ENCODE measurements at regions not wholly inside any gene's neighbourhood (a gene's known extent, or its start where the extent isn't known, plus 50 kb on each side); places are given as distances from the start of the nearest gene placed in this dataset.

DNA sequence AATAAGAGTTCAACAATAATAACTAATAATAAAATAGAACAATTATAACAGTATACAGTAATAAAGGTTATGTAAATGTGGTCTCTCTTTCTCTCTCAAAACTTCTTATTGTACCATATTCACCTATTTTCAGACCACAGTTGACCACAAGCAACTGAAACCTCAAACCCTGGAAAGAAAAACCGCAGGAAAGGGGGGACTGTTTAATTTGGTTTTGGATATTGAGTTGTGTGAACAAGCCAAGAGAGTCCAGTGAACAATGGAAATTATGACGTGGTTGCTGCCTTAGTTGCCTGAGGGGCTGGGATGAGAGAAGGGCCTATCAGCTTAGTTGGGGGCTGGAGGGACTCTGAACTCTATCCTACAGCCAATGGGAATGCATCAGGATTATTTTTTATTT, 178.7 kb upstream of the POU2AF2 start:
- Histone ChIP-seq H3K36me3 (ENCODE audit: control insufficient read depth in 2 of 2, insufficient read depth in 2 of 2, low read length in 2 of 2) (no peaks in the 10 kb centered on the region), H3K27me3 (ENCODE audit: control insufficient read depth in 1 of 2, insufficient read depth in 2 of 2, low read length in 2 of 2) (no peaks in the 10 kb centered on the region), H3K9me3 (ENCODE audit: control insufficient read depth in 2 of 2, low read length in 2 of 2) (peaks cover 3% of the 10 kb centered on the region in 2 donors), H3K4me3 (ENCODE audit: low read length in 2 of 2) (no peak overlapping the region), H3K27ac (ENCODE audit: low read length) (no peak overlapping the region), H3K4me1 (ENCODE audit: control insufficient read depth, insufficient read depth, low read length) (peaks cover 5% of the 10 kb centered on the region), H3K9ac (ENCODE audit: low read length in 2 of 2) (no peak overlapping the region)

DNA sequence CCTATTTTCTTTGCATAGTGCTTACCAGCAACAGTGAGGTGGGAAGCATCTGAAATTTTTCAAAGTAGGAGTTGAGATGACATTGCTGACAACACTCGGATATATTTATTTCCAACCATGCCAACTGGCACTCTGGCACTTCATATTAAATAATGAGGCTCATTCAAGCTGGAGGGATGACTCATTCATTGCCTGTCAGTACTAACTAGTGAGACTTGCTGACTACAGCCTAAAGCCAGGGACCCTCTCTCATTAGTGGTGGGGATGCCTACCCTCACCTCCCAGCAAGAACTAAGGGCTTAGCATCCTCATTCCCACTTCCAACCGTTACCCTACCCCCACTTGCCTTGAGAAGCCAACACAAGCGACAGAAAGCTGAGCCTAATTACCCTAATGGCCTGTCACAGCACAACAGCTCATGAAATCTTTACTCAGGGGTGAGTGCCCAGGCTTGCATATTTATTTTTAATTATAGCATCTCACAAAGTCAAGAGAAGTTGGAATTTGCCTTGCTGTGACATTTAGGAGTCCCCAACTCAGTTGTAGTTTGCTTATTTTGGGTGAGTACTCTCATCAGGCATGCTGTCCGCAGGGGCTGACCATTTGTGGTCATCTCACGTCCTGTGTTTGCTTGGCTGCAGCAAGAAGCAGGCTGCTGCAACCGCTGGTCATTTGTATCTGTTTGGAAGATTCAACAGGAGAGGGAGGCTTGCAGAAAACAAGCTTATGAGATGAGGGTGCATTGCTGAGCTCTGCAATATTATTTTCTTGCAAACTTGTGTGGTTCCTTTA, 181.6 kb upstream of the POU2AF2 start:
- no peaks in the 10 kb centered on the region for H3K36me3 ChIP-seq (ENCODE audit: control insufficient read depth in 2 of 2, insufficient read depth in 2 of 2, low read length in 2 of 2)
- H3K27ac ChIP-seq (ENCODE audit: low read length), result no peak overlapping the region
- no peak overlapping the region for H3K9ac ChIP-seq (ENCODE audit: low read length in 2 of 2)
- H3K9me3 ChIP-seq (ENCODE audit: control insufficient read depth in 2 of 2, low read length in 2 of 2), result peaks cover 0 to 3% of the 10 kb centered on the region in 2 donors
- H3K4me1 ChIP-seq (ENCODE audit: control insufficient read depth, insufficient read depth, low read length), result peaks cover 5% of the 10 kb centered on the region
- no peak overlapping the region for H3K4me3 ChIP-seq (ENCODE audit: low read length in 2 of 2)
- H3K27me3 ChIP-seq (ENCODE audit: control insufficient read depth in 1 of 2, insufficient read depth in 2 of 2, low read length in 2 of 2), result no peaks in the 10 kb centered on the region

DNA sequence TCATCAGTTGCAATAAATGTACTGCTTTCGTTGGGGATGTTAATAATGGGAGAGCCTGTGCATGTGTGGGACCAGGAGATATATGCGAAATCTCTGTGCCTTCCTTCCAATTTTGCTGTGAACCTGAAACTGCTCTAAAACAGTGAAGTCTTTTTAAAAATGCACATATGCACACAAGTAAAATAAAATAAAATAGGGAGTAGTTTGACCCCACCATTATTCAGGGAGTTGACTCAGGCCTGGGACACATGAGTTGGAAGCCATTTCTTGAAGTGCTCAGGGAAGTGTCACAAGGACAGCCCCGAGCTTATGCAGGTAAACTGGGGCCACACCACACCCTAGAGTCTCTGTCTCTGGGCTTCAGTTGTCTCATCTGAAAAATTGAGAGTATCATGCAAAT, 183.1 kb upstream of the POU2AF2 start:
- peaks cover 5% of the 10 kb centered on the region for H3K4me1 ChIP-seq (ENCODE audit: control insufficient read depth, insufficient read depth, low read length)
- H3K4me3 ChIP-seq (ENCODE audit: low read length in 2 of 2), result no peak overlapping the region
- no peak overlapping the region for H3K27ac ChIP-seq (ENCODE audit: low read length)

GRCh38 chr11:111059726-111060125, 185.8 kb upstream of the POU2AF2 start:
- no peak overlapping the region for H3K27ac ChIP-seq (ENCODE audit: low read length)
- H3K27me3 ChIP-seq (ENCODE audit: control insufficient read depth in 1 of 2, insufficient read depth in 2 of 2, low read length in 2 of 2), result no peaks in the 10 kb centered on the region
- H3K4me3 ChIP-seq (ENCODE audit: low read length in 2 of 2), result no peak overlapping the region
- H3K9ac ChIP-seq (ENCODE audit: low read length in 2 of 2), result no peak overlapping the region
- peaks cover 0 to 10% of the 10 kb centered on the region in 2 donors for H3K9me3 ChIP-seq (ENCODE audit: control insufficient read depth in 2 of 2, low read length in 2 of 2)
- peaks cover 5% of the 10 kb centered on the region for H3K4me1 ChIP-seq (ENCODE audit: control insufficient read depth, insufficient read depth, low read length)
- no peaks in the 10 kb centered on the region for H3K36me3 ChIP-seq (ENCODE audit: control insufficient read depth in 2 of 2, insufficient read depth in 2 of 2, low read length in 2 of 2)

More for the DNA sequence above, 183.1 kb upstream of the POU2AF2 start:
- no peak overlapping the region for H3K9ac ChIP-seq (ENCODE audit: low read length in 2 of 2)
- H3K36me3 ChIP-seq (ENCODE audit: control insufficient read depth in 2 of 2, insufficient read depth in 2 of 2, low read length in 2 of 2), result no peaks in the 10 kb centered on the region
- H3K9me3 ChIP-seq (ENCODE audit: control insufficient read depth in 2 of 2, low read length in 2 of 2), result peaks cover 0 to 4% of the 10 kb centered on the region in 2 donors
- H3K27me3 ChIP-seq (ENCODE audit: control insufficient read depth in 1 of 2, insufficient read depth in 2 of 2, low read length in 2 of 2), result no peaks in the 10 kb centered on the region

GRCh38 chr11:111049131-111049530, 196.4 kb upstream of the POU2AF2 start:
- no peaks in the 10 kb centered on the region for H3K27me3 ChIP-seq (ENCODE audit: control insufficient read depth in 1 of 2, insufficient read depth in 2 of 2, low read length in 2 of 2)
- no peaks in the 10 kb centered on the region for H3K9me3 ChIP-seq (ENCODE audit: control insufficient read depth in 2 of 2, low read length in 2 of 2)
- no peak overlapping the region for H3K27ac ChIP-seq (ENCODE audit: low read length)
- peaks cover 9% of the 10 kb centered on the region for H3K4me1 ChIP-seq (ENCODE audit: control insufficient read depth, insufficient read depth, low read length)
- H3K9ac ChIP-seq (ENCODE audit: low read length in 2 of 2), result no peak overlapping the region
- no peaks in the 10 kb centered on the region for H3K36me3 ChIP-seq (ENCODE audit: control insufficient read depth in 2 of 2, insufficient read depth in 2 of 2, low read length in 2 of 2)
- H3K4me3 ChIP-seq (ENCODE audit: low read length in 2 of 2), result no peak overlapping the region

GRCh38 chr11:111047374-111047773, 198.2 kb upstream of the POU2AF2 start:
- Histone ChIP-seq H3K27ac (ENCODE audit: low read length) (no peak overlapping the region), H3K4me1 (ENCODE audit: control insufficient read depth, insufficient read depth, low read length) (peaks cover 9% of the 10 kb centered on the region), H3K36me3 (ENCODE audit: control insufficient read depth in 2 of 2, insufficient read depth in 2 of 2, low read length in 2 of 2) (no peaks in the 10 kb centered on the region), H3K4me3 (ENCODE audit: low read length in 2 of 2) (no peak overlapping the region), H3K9me3 (ENCODE audit: control insufficient read depth in 2 of 2, low read length in 2 of 2) (no peaks in the 10 kb centered on the region), H3K27me3 (ENCODE audit: control insufficient read depth in 1 of 2, insufficient read depth in 2 of 2, low read length in 2 of 2) (no peaks in the 10 kb centered on the region), H3K9ac (ENCODE audit: low read length in 2 of 2) (no peak overlapping the region)

DNA sequence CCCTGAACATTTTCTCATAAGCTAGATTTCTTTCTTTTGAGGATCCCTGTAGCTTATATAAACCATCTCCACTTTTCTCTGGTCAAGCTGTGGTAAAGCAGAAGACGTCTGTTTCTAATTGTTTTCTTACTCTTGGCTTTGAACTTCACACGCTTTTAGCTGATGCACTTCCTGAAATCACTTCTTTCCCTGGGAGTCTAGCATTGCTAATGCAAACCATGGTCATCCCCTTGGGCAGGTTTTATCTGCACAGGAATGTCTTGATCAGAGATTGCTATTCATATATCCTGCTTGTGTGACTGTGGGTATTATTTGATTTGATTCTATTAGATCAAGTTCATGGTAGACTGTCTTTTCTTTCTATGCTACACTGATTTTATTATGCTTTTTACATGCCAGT, 199.2 kb upstream of the POU2AF2 start:
- Histone ChIP-seq H3K4me1 (ENCODE audit: control insufficient read depth, insufficient read depth, low read length) (peaks cover 9% of the 10 kb centered on the region), H3K27ac (ENCODE audit: low read length) (no peak overlapping the region)

GRCh38 chr11:111045874-111046273, 199.7 kb upstream of the POU2AF2 start:
- Histone ChIP-seq H3K36me3 (ENCODE audit: control insufficient read depth in 2 of 2, insufficient read depth in 2 of 2, low read length in 2 of 2) (no peaks in the 10 kb centered on the region), H3K27ac (ENCODE audit: low read length) (no peak overlapping the region), H3K4me1 (ENCODE audit: control insufficient read depth, insufficient read depth, low read length) (peaks cover 9% of the 10 kb centered on the region), H3K9ac (ENCODE audit: low read length in 2 of 2) (no peak overlapping the region), H3K4me3 (ENCODE audit: low read length in 2 of 2) (no peak overlapping the region), H3K9me3 (ENCODE audit: control insufficient read depth in 2 of 2, low read length in 2 of 2) (no peaks in the 10 kb centered on the region), H3K27me3 (ENCODE audit: control insufficient read depth in 1 of 2, insufficient read depth in 2 of 2, low read length in 2 of 2) (no peaks in the 10 kb centered on the region)

More for the DNA sequence above, 199.2 kb upstream of the POU2AF2 start:
- H3K27me3 ChIP-seq (ENCODE audit: control insufficient read depth in 1 of 2, insufficient read depth in 2 of 2, low read length in 2 of 2), result no peaks in the 10 kb centered on the region
- no peaks in the 10 kb centered on the region for H3K9me3 ChIP-seq (ENCODE audit: control insufficient read depth in 2 of 2, low read length in 2 of 2)
- no peak overlapping the region for H3K4me3 ChIP-seq (ENCODE audit: low read length in 2 of 2)
- no peak overlapping the region for H3K9ac ChIP-seq (ENCODE audit: low read length in 2 of 2)
- no peaks in the 10 kb centered on the region for H3K36me3 ChIP-seq (ENCODE audit: control insufficient read depth in 2 of 2, insufficient read depth in 2 of 2, low read length in 2 of 2)

DNA sequence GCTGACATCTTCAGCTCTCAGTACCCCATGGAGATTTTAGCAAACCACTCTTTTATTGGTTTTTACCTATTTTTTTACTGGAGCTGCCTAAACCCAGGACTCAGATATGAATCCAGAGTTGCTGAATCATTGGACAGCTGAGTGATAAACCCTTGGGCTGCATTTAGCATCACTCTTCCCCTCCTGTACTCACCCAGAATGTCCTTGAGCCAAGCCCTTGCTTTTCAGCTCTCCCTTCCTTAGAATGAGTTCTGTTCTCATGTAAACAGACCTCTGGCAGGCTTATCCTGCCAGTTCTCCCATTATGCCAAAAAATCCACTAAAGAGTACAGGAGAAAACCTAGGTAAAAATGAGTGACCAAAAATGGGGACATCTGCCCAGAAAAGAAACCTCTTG, 200.1 kb upstream of the POU2AF2 start:
- H3K4me1 ChIP-seq (ENCODE audit: control insufficient read depth, insufficient read depth, low read length), result peaks cover 9% of the 10 kb centered on the region
- no peak overlapping the region for H3K9ac ChIP-seq (ENCODE audit: low read length in 2 of 2)
- H3K36me3 ChIP-seq (ENCODE audit: control insufficient read depth in 2 of 2, insufficient read depth in 2 of 2, low read length in 2 of 2), result no peaks in the 10 kb centered on the region
- no peaks in the 10 kb centered on the region for H3K9me3 ChIP-seq (ENCODE audit: control insufficient read depth in 2 of 2, low read length in 2 of 2)
- no peaks in the 10 kb centered on the region for H3K27me3 ChIP-seq (ENCODE audit: control insufficient read depth in 1 of 2, insufficient read depth in 2 of 2, low read length in 2 of 2)
- no peak overlapping the region for H3K27ac ChIP-seq (ENCODE audit: low read length)
- no peak overlapping the region for H3K4me3 ChIP-seq (ENCODE audit: low read length in 2 of 2)

DNA sequence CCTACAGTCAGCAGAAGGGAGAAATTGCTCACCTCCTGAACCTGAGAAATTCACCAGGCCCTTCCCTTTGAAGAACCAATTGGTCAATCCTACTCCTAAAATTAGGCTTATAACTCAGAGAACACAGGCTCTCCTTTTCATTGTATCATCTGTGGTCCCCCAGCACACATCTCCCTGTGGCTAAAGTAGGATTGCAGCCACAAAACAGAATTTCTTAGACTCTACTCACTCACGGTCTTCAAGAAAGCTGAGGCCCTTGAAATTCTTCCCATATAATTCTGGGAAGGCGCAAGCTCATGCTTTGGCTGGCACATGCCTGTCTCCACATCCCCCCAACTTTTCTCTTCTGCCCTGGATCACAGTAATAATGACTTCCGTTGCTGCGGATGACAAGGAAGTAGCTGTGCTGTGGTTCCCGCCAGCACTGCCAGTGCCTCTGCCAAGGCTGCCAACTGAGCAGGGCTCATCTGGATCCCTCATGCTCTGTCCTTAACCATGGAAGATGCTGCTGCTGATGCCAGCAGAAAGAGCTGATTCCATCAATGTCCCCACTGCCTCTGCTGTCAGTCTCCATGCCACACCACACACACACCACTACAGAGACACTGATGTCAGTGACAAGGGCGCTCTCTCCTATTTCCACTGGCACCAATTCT, 200.6 kb upstream of the POU2AF2 start:
- peaks cover 9% of the 10 kb centered on the region for H3K4me1 ChIP-seq (ENCODE audit: control insufficient read depth, insufficient read depth, low read length)
- H3K9me3 ChIP-seq (ENCODE audit: control insufficient read depth in 2 of 2, low read length in 2 of 2), result no peaks in the 10 kb centered on the region
- H3K9ac ChIP-seq (ENCODE audit: low read length in 2 of 2), result no peak overlapping the region
- no peaks in the 10 kb centered on the region for H3K27me3 ChIP-seq (ENCODE audit: control insufficient read depth in 1 of 2, insufficient read depth in 2 of 2, low read length in 2 of 2)
- no peak overlapping the region for H3K27ac ChIP-seq (ENCODE audit: low read length)
- no peak overlapping the region for H3K4me3 ChIP-seq (ENCODE audit: low read length in 2 of 2)
- H3K36me3 ChIP-seq (ENCODE audit: control insufficient read depth in 2 of 2, insufficient read depth in 2 of 2, low read length in 2 of 2), result no peaks in the 10 kb centered on the region

DNA sequence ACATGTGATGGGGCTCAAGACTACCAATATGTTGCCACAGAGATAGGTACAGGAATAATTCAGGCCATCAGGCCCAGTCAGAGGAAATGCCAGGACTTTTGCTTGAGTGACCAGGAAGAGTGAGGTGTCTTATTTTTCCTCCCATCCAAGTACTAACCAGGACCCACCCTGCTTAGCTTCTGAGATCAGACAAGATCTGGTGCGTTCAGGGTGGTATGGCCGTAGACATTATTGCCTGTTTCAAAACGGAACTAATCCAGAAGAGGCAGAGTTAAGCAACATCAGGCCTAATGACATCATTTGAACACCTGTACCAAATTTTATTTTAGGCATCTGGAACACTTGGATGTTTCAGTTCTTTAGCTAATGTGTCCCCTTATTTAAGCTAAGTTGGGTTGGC, 205.5 kb upstream of the POU2AF2 start:
- no peak overlapping the region for H3K4me3 ChIP-seq (ENCODE audit: low read length in 2 of 2)
- no peak overlapping the region for H3K9ac ChIP-seq (ENCODE audit: low read length in 2 of 2)
- no peaks in the 10 kb centered on the region for H3K9me3 ChIP-seq (ENCODE audit: control insufficient read depth in 2 of 2, low read length in 2 of 2)
- H3K4me1 ChIP-seq (ENCODE audit: control insufficient read depth, insufficient read depth, low read length), result peaks cover 3% of the 10 kb centered on the region
- H3K27ac ChIP-seq (ENCODE audit: low read length), result no peak overlapping the region
- no peaks in the 10 kb centered on the region for H3K36me3 ChIP-seq (ENCODE audit: control insufficient read depth in 2 of 2, insufficient read depth in 2 of 2, low read length in 2 of 2)
- H3K27me3 ChIP-seq (ENCODE audit: control insufficient read depth in 1 of 2, insufficient read depth in 2 of 2, low read length in 2 of 2), result no peaks in the 10 kb centered on the region

Measured in stomach smooth muscle (tissue), 2 donors.